GM10248 (cell line): ENCODE measurements at regions not wholly inside any gene's neighbourhood (a gene's known extent, or its start where the extent isn't known, plus 50 kb on each side); places are given as distances from the start of the nearest gene placed in this dataset.
A peak's percentile ranks its signal among the peaks of the same experiment; 100 is the strongest.

Source experiments
- CTCF ChIA-PET: fragments of 300-600 bp; sonication (Branson Sonifier 250); formaldehyde crosslinking; extraction: SDS; loops from one replicate; lab custom pipeline; 2021; ENCODE audit warnings: antibody characterized with exemption; lab: Yijun Ruan, JAX
- POLR2A ChIA-PET: fragments of 350-650 bp; sonication (Branson Sonifier 250); formaldehyde crosslinking; extraction: SDS; loops from one replicate; lab custom pipeline; 2020; ENCODE audit warnings: antibody characterized with exemption; lab: Yijun Ruan, JAX
- DNase-seq: peaks from one replicate; pipeline ENCODE4 v3.0.0; 2012; ENCODE audit errors: extremely low spot score
- CTCF ChIP-seq: IDR thresholded peaks from 2 replicates; pipeline ENCODE4 v1.5.1; 2012; ENCODE audit warnings: mild to moderate bottlenecking, low read depth; ENCODE audit errors: extremely low read depth, missing control alignments, control extremely low read depth

DNA sequence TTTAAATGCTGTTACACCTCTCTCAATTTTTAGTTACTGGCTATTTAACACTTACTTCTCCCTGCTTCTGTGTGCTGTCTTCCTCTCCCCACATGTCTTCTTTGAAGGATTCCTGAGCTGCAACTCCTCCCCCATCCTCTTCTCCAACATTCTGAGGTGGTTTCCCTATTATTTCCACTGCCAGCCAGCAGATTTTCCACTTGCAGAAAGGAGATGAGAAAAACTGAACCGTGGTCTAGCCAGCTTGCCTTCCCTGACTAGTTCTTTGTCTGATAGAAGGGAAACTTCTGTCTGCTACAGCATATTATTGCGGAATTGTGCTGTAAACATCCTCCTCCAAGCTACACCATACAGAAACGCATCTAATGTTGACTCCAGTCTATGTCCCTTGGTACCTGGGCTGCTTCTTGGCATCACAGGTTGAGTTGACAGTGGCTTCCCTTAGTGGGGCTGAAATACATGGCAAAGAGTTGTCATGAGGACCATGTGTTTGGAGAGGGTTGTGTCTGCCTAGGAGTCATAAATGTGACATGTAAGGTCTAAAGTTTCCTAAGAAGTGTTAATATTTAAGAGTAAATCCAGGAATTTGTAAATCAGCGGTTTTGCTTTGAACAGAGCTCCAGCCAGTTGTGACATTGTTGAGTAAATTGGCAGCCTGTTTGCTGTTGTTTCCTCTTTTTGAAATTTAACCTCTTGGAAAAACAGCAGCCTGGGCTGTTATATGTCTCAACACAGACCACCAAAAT is 68.3 kb upstream of the RND3 start:
- TF ChIP-seq CTCF = no peak
- CTCF ChIA-PET = interaction anchor here (1.1 to 1.2 kb wide), 2 partner anchors 9 to 13 kb away, joined by 3 read pairs; no protein-coding TSS in a partner anchor
- POLR2A ChIA-PET = no interaction called here

DNA sequence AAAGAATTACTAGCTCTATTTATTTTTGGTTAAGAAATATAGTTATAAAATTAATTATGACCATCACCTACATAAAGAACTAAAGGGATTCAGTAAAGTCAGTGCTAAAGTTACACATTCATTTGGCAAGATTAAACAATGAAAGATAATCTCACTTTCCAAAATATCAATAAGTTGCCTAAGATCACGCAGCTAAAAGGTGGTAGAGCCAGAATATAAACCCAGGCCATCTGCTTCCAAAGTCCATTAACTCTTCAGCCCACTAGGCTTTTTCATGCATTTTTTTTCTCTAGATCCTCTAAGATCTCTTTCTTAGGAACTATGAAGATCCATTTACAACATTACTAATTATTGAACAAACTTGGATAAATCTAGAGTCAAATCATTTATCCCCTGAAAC is 66.6 kb upstream of the RND3 start:
- CTCF ChIA-PET = interaction anchor here (0.7 to 0.8 kb wide), 2 partner anchors 13 to 855 kb away, joined by 3 read pairs; no protein-coding TSS in a partner anchor
- POLR2A ChIA-PET = no interaction called here
- DNase-seq = no peak
- no peak for TF ChIP-seq CTCF

More for the DNA sequence above, 68.3 kb upstream of the RND3 start:
- no peak for DNase-seq

GRCh38 chr2:150552041-150552820 is 64.8 kb upstream of the RND3 start:
- TF ChIP-seq CTCF = no peak
- POLR2A ChIA-PET = no interaction called here
- CTCF ChIA-PET = no interaction called here
- no peak for DNase-seq

DNA sequence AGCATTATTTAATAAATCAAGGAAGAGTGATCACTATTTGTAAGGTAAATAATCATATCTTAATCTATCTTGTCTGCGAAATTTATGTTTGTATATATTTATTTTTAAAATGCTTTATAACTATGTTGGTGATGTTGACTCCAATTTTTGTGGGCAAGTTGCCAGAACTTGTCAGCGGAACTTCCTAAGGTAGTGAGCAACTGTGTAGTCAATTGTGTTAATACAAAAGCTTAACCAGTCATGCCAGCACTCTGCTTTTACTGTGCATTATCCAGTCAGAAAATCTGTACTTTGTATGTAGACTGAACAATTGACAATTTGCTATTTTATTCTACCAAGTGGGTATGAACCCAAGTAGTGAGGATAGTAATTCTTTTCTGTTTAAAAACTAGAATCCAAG is 61.9 kb upstream of the RND3 start:
- CTCF ChIA-PET = interaction anchor here (1.3 to 1.9 kb wide), 3 partner anchors 9 to 24 kb away, joined by 4 to 5 read pairs (median 5); no protein-coding TSS in a partner anchor
- TF ChIP-seq CTCF = no peak

DNA sequence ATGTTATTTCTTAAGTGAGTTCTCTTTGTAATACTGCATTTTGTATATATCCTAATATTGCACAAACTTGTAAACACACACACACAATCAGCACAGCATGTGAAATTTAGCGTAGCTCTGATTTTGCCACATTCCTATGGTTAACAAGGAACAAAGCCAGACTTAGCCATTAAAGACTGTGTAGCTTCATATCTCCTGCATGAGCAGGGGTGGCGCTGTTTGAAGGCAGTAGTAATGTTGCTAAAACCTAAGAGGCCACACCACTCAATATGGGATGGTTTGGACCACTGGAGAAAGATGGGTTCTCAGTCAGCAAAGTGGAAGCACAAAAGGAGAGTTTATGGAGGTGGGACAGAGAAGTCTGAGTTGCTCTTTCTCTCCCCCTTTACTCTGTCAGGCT is 61.1 kb upstream of the RND3 start:
- peak; percentile 5 for TF ChIP-seq CTCF
- no peak for DNase-seq
- CTCF ChIA-PET = interaction anchor here (0.6 to 1.9 kb wide), 5 partner anchors 9 to 23 kb away, joined by 3 to 5 read pairs (median 4); no protein-coding TSS in a partner anchor
- POLR2A ChIA-PET = no interaction called here

More for the DNA sequence above, 61.9 kb upstream of the RND3 start:
- DNase-seq = no peak
- POLR2A ChIA-PET = no interaction called here

DNA sequence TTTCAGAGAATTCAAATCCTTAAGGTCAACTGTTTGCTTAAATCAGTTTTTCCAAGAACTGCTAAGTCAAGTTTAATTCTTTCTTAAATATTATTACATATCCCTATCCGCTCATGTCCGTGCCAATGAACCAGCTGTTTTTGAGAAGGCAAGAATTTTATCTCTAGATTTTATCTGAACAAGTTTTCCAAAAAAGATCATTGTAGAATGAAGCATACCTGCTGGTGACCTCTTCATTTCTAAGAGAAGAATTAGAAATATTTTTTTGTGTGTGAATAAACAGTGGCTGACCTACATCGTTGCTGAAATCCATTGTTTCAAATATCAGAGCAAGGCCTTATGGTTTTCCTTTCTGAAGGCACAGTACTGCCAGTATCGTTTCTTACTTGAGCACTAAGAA is 58.4 kb upstream of the RND3 start:
- CTCF ChIA-PET = no interaction called here
- POLR2A ChIA-PET = no interaction called here

More for the DNA sequence above, 58.4 kb upstream of the RND3 start:
- TF ChIP-seq CTCF = no peak
- no peak for DNase-seq
